Mesenchymal stem cell (in vitro differentiated cells and primary cell): ENCODE measurements at regions not wholly inside any gene's neighbourhood (a gene's known extent, or its start where the extent isn't known, plus 50 kb on each side); places are given as distances from the start of the nearest gene placed in this dataset.

ENCODE experiments used
- DNase-seq: peaks from one replicate; pipeline ENCODE4 v3.0.0-alpha.2; 2013
- H2AFZ ChIP-seq: one replicate; pipeline ENCODE4 v1.6.1; 2013; ENCODE audit warnings: low read depth, mild to moderate bottlenecking, control low read depth, inconsistent platforms, low read length, moderate library complexity
- H2AK5ac ChIP-seq: 2 replicates; pipeline ENCODE4 v1.6.1; 2013; ENCODE audit warnings: low read length, moderate library complexity, mild to moderate bottlenecking, inconsistent platforms; ENCODE audit not compliant: severe bottlenecking
- H2BK120ac ChIP-seq: one replicate; pipeline ENCODE4 v1.6.1; 2013; ENCODE audit warnings: low read depth, mild to moderate bottlenecking, inconsistent platforms, low read length, moderate library complexity
- H2BK12ac ChIP-seq, 2 experiments: one replicate each; pipeline ENCODE4 v1.6.1; 2013; ENCODE audit warnings: inconsistent platforms in 2 of 2, low read length in 2 of 2, mild to moderate bottlenecking in 2 of 2, moderate library complexity in 2 of 2, control low read depth in 1 of 2
- H2BK15ac ChIP-seq: one replicate; pipeline ENCODE4 v1.6.1; 2013; ENCODE audit warnings: mild to moderate bottlenecking, low read depth, inconsistent platforms; ENCODE audit not compliant: poor library complexity, severe bottlenecking
- H2BK5ac ChIP-seq: 2 replicates; pipeline ENCODE4 v1.6.1; 2013; ENCODE audit warnings: low read depth, mild to moderate bottlenecking, low read length, control low read depth, inconsistent platforms; ENCODE audit not compliant: poor library complexity, severe bottlenecking
- H3K14ac ChIP-seq, 2 experiments: one replicate each; pipeline ENCODE4 v1.6.1; 2013; ENCODE audit warnings: inconsistent platforms in 2 of 2, low read length in 2 of 2, control low read depth in 1 of 2, mild to moderate bottlenecking in 1 of 2, moderate library complexity in 1 of 2
- H3K18ac ChIP-seq, 2 experiments: one replicate each; pipeline ENCODE4 v1.6.1; 2013; ENCODE audit warnings: inconsistent platforms in 2 of 2, low read length in 2 of 2, control low read depth in 1 of 2, low read depth in 1 of 2, mild to moderate bottlenecking in 1 of 2
- H3K23ac ChIP-seq, 2 experiments: one replicate each; pipeline ENCODE4 v1.6.1; 2013; ENCODE audit warnings: inconsistent platforms in 2 of 2, low read length in 2 of 2, mild to moderate bottlenecking in 2 of 2, moderate library complexity in 2 of 2, control low read depth in 1 of 2
- H3K27ac ChIP-seq: 2 replicates; pipeline ENCODE4 v1.5.1; 2013; ENCODE audit warnings: mild to moderate bottlenecking, moderate library complexity, low read length, control low read depth, inconsistent platforms; ENCODE audit not compliant: poor library complexity, severe bottlenecking
- H3K27me3 ChIP-seq, 2 experiments: 2 replicates each; pipeline versions ENCODE4 v1.6.1 to v1.7.0; 2013; ENCODE audit warnings: low read length in 2 of 2, mild to moderate bottlenecking in 2 of 2, moderate library complexity in 2 of 2, control low read depth in 1 of 2, inconsistent platforms in 1 of 2; ENCODE audit not compliant: control insufficient read depth in 1 of 2, insufficient read depth in 1 of 2
- H3K36me3 ChIP-seq, 2 experiments: 2 replicates each; pipeline versions ENCODE4 v1.6.1 to v1.7.0; 2013; ENCODE audit warnings: low read length in 2 of 2, control low read depth in 1 of 2, inconsistent platforms in 1 of 2, low read depth in 1 of 2, mild to moderate bottlenecking in 1 of 2; ENCODE audit not compliant: insufficient read depth in 2 of 2, control insufficient read depth in 1 of 2
- H3K4ac ChIP-seq, 2 experiments: one replicate each; pipeline ENCODE4 v1.6.1; 2013; ENCODE audit warnings: inconsistent platforms in 2 of 2, low read length in 2 of 2, mild to moderate bottlenecking in 2 of 2, moderate library complexity in 2 of 2, control low read depth in 1 of 2, low read depth in 1 of 2
- H3K4me1 ChIP-seq: 2 replicates; pipeline ENCODE4 v1.6.1; 2013; ENCODE audit warnings: low read depth, low read length, control low read depth; ENCODE audit not compliant: control insufficient read depth, insufficient read depth
- H3K4me2 ChIP-seq: 2 replicates; pipeline ENCODE4 v1.6.1; 2013; ENCODE audit warnings: low read length, mild to moderate bottlenecking, inconsistent platforms; ENCODE audit not compliant: poor library complexity, severe bottlenecking
- H3K4me3 ChIP-seq, 2 experiments: 2 replicates each; pipeline versions ENCODE4 v1.5.1 to v1.7.0; 2013; ENCODE audit warnings: low read length in 2 of 2, mild to moderate bottlenecking in 2 of 2, control low read depth in 1 of 2, low read depth in 1 of 2; ENCODE audit not compliant: insufficient read depth in 1 of 2
- H3K79me1 ChIP-seq: replicated peaks from 2 replicates; pipeline ENCODE4 v1.6.1; 2013; ENCODE audit warnings: mild to moderate bottlenecking, control low read depth, low read length, inconsistent platforms; ENCODE audit not compliant: poor library complexity, severe bottlenecking
- H3K9ac ChIP-seq: 2 replicates; pipeline ENCODE4 v1.7.0; 2013; ENCODE audit warnings: mild to moderate bottlenecking, low read length, moderate library complexity
- H3K9me3 ChIP-seq: 2 replicates; pipeline ENCODE4 v1.7.0; 2013; ENCODE audit warnings: mild to moderate bottlenecking, low read length; ENCODE audit not compliant: control insufficient read depth
- H4K8ac ChIP-seq: one replicate; pipeline ENCODE4 v1.6.1; 2013; ENCODE audit warnings: inconsistent platforms, mild to moderate bottlenecking, low read length, moderate library complexity
- H4K91ac ChIP-seq: one replicate; pipeline ENCODE4 v1.6.1; 2013; ENCODE audit warnings: mild to moderate bottlenecking, low read length, inconsistent platforms
- WGBS: methylation state at CpG from one replicate; pipeline ENCODE4 v1.1.7; 2013; ENCODE audit warnings: mixed read lengths; 5-methylcytosine and 5-hydroxymethylcytosine counted together

- no peak overlapping the region for H2BK120ac ChIP-seq
Observed at GRCh38 chr3:153338487-153338886, 176.5 kb downstream of the RAP2B start.

GRCh38 chr3:153339065-153339464 lies 177.0 kb downstream of the RAP2B start:
- Histone ChIP-seq H2BK120ac (no peak overlapping the region), H3K79me1 (no peaks in the 10 kb centered on the region), H3K14ac (no peak overlapping the region), H4K8ac (no peak overlapping the region), H3K36me3 (no peaks in the 10 kb centered on the region), H2BK15ac (no peak overlapping the region), H3K27ac (peak overlapping the region; percentile 98), H2AFZ (no peak overlapping the region), H3K4me2 (no peak overlapping the region), H2BK12ac (no peak overlapping the region), H3K23ac (no peak overlapping the region), H3K9ac (peak overlapping the region; percentile 62), H3K4me1 (no peaks in the 10 kb centered on the region), H3K4me3 (peak overlapping the region in 1 of 2 experiments; percentile 13), H2BK5ac (peak overlapping the region; percentile 95), H3K18ac (no peak overlapping the region), H2AK5ac (peak overlapping the region; percentile 83), H3K4ac (no peak overlapping the region), H4K91ac (no peak overlapping the region), H3K27me3 (no peaks in the 10 kb centered on the region), H3K9me3 (no peaks in the 10 kb centered on the region)
- no peak for DNase-seq

More at GRCh38 chr3:153338487-153338886, 176.5 kb downstream of the RAP2B start:
- no peak overlapping the region for H3K23ac ChIP-seq
- no peaks in the 10 kb centered on the region for H3K79me1 ChIP-seq
- no peak overlapping the region for H2AK5ac ChIP-seq
- H2BK15ac ChIP-seq, result no peak overlapping the region
- peak; percentile 36 for DNase-seq
- no peak overlapping the region for H3K4ac ChIP-seq
- no peaks in the 10 kb centered on the region for H3K4me1 ChIP-seq
- H3K4me3 ChIP-seq, result peak overlapping the region in 1 of 2 experiments; percentile 13
- peak overlapping the region; percentile 98 for H3K27ac ChIP-seq
- peak overlapping the region; percentile 62 for H3K9ac ChIP-seq
- no peak overlapping the region for H3K18ac ChIP-seq
- no peaks in the 10 kb centered on the region for H3K9me3 ChIP-seq
- peak overlapping the region; percentile 70 for H2BK5ac ChIP-seq
- H3K14ac ChIP-seq, result no peak overlapping the region
- no peaks in the 10 kb centered on the region for H3K27me3 ChIP-seq
- H2AFZ ChIP-seq, result no peak overlapping the region
- H4K91ac ChIP-seq, result no peak overlapping the region
- H3K4me2 ChIP-seq, result peak overlapping the region; percentile 34
- H3K36me3 ChIP-seq, result no peaks in the 10 kb centered on the region
- H2BK12ac ChIP-seq, result no peak overlapping the region
- H4K8ac ChIP-seq, result no peak overlapping the region
- 47% methylated on average over 2 of the region's 3 CpGs for WGBS

GRCh38 chr3:153343988-153344782 lies 182.2 kb downstream of the RAP2B start:
- WGBS, result 68% methylated on average over 3 of the region's 3 CpGs
- H3K79me1 ChIP-seq, result no peaks in the 10 kb centered on the region
- peak overlapping the region; percentile 58 for H2BK5ac ChIP-seq
- no peaks in the 10 kb centered on the region for H3K4me1 ChIP-seq
- H3K23ac ChIP-seq, result no peak overlapping the region
- DNase-seq, result no peak
- H3K18ac ChIP-seq, result no peak overlapping the region
- H3K14ac ChIP-seq, result no peak overlapping the region
- no peaks in the 10 kb centered on the region for H3K9me3 ChIP-seq
- no peak overlapping the region for H4K8ac ChIP-seq
- H2BK12ac ChIP-seq, result no peak overlapping the region
- H4K91ac ChIP-seq, result no peak overlapping the region
- H3K4me3 ChIP-seq, result no peak overlapping the region
- H2BK120ac ChIP-seq, result no peak overlapping the region
- no peak overlapping the region for H3K4me2 ChIP-seq
- H3K4ac ChIP-seq, result no peak overlapping the region
- H2BK15ac ChIP-seq, result no peak overlapping the region
- H3K9ac ChIP-seq, result no peak overlapping the region
- H3K36me3 ChIP-seq, result no peaks in the 10 kb centered on the region
- H3K27me3 ChIP-seq, result no peaks in the 10 kb centered on the region
- peak overlapping the region; percentile 78 for H2AK5ac ChIP-seq
- H3K27ac ChIP-seq, result no peak overlapping the region
- no peak overlapping the region for H2AFZ ChIP-seq

GRCh38 chr3:153348457-153349107 lies 186.6 kb downstream of the RAP2B start:
- no peaks in the 10 kb centered on the region for H3K79me1 ChIP-seq
- no peak overlapping the region for H3K14ac ChIP-seq
- H3K18ac ChIP-seq, result no peak overlapping the region
- peak overlapping the region; percentile 8 for H2BK5ac ChIP-seq
- no peak overlapping the region for H3K23ac ChIP-seq
- no peaks in the 10 kb centered on the region for H3K27me3 ChIP-seq
- H2BK120ac ChIP-seq, result no peak overlapping the region
- no peak overlapping the region for H3K27ac ChIP-seq
- H4K91ac ChIP-seq, result no peak overlapping the region
- H3K9ac ChIP-seq, result no peak overlapping the region
- peaks cover 4% of the 10 kb centered on the region for H3K4me1 ChIP-seq
- no peak overlapping the region for H3K4me2 ChIP-seq
- no peaks in the 10 kb centered on the region for H3K36me3 ChIP-seq
- H3K4ac ChIP-seq, result no peak overlapping the region
- no peaks in the 10 kb centered on the region for H3K9me3 ChIP-seq
- no peak overlapping the region for H2AFZ ChIP-seq
- peak overlapping the region; percentile 97 for H2AK5ac ChIP-seq
- DNase-seq, result no peak
- H2BK12ac ChIP-seq, result no peak overlapping the region
- no peak overlapping the region for H2BK15ac ChIP-seq
- WGBS, result 67% methylated on average over 2 of the region's 2 CpGs
- no peak overlapping the region for H3K4me3 ChIP-seq
- H4K8ac ChIP-seq, result no peak overlapping the region
